ENCODE measurements at regions not wholly inside any gene's neighbourhood (a gene's known extent, or its start where the extent isn't known, plus 50 kb on each side); places are given as distances from the start of the nearest gene placed in this dataset.

GRCh38 chr14:98391061-98391460, 880.9 kb downstream of the BCL11B start:
- no peak overlapping the region for H4K8ac ChIP-seq (ENCODE audit: low read depth, low read length)
- no peaks in the 10 kb centered on the region for H3K27me3 ChIP-seq (ENCODE audit: insufficient read depth, low read length)
- no peak overlapping the region for H2BK5ac ChIP-seq (ENCODE audit: low read depth, low read length, poor library complexity)
- H2AFZ ChIP-seq (ENCODE audit: insufficient read depth, low read length, poor library complexity), result no peak overlapping the region
- H3K4me1 ChIP-seq (ENCODE audit: control insufficient read depth in 1 of 2, insufficient read depth in 2 of 2, low read length in 2 of 2), result no peaks in the 10 kb centered on the region
- H4K12ac ChIP-seq (ENCODE audit: low read depth, low read length), result no peak overlapping the region
- no peak overlapping the region for H4K91ac ChIP-seq (ENCODE audit: low read depth, low read length)
- H2BK12ac ChIP-seq (ENCODE audit: low read length), result no peak overlapping the region
- no peak overlapping the region for H2AK5ac ChIP-seq (ENCODE audit: low read length)
- H3K79me1 ChIP-seq (ENCODE audit: low read length), result no peaks in the 10 kb centered on the region
- H3K4me3 ChIP-seq (ENCODE audit: low read depth, low read length), result no peak overlapping the region
- H3K36me3 ChIP-seq (ENCODE audit: control insufficient read depth in 1 of 2, insufficient read depth in 2 of 2, low read length in 2 of 2), result no peaks in the 10 kb centered on the region
- no CpG with 5 or more reads among the region's 3 CpGs for WGBS (ENCODE audit: extremely low coverage, insufficient coverage, insufficient read length)
- no peak overlapping the region for H3K4me2 ChIP-seq (ENCODE audit: low read length)
- H3K23ac ChIP-seq (ENCODE audit: low read length), result no peak overlapping the region
- H3K9me3 ChIP-seq (ENCODE audit: insufficient read depth, low read depth, low read length), result no peaks in the 10 kb centered on the region
- no peak overlapping the region for H3K9ac ChIP-seq (ENCODE audit: low read length)
- no peak overlapping the region for H3K4ac ChIP-seq (ENCODE audit: low read depth, low read length)
- no peak overlapping the region for H3K18ac ChIP-seq (ENCODE audit: low read length)
- no peak overlapping the region for H2BK120ac ChIP-seq (ENCODE audit: insufficient read depth, low read length, poor library complexity)
- no peak overlapping the region for H3K27ac ChIP-seq (ENCODE audit: low read depth, low read length)
- H3K14ac ChIP-seq (ENCODE audit: low read length), result no peak overlapping the region
- DNase-seq, result no peak
- no peaks in the 10 kb centered on the region for H3K79me2 ChIP-seq (ENCODE audit: control insufficient read depth, insufficient read depth, low read length, poor library complexity)

- H4K8ac ChIP-seq (ENCODE audit: low read depth, low read length), result no peak overlapping the region
These were observed 878.5 kb downstream of the BCL11B start for GRCh38 chr14:98393527-98393926.

DNA sequence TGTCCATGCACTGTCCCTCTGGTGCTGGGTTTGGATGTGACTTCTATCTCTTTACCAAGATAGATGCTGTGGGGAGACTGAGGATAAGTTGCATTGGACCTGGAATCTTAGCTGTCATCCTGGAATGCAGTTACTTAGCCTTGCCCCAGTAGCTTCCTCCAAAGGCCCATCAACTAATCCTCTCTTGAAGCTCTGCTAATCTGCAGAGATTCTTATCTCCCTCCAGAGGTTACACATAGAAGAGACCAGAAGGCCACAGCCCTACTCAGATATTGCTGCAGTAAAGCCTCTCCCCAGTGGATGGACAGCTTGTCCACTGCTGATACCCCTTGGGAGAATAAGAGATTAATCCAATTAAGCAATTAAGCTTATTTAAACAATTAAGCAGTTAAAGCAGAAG, 867.2 kb downstream of the BCL11B start:
- Histone ChIP-seq H3K27me3 (ENCODE audit: insufficient read depth, low read length) (no peaks in the 10 kb centered on the region), H3K4me2 (ENCODE audit: low read length) (no peak overlapping the region), H2BK120ac (ENCODE audit: insufficient read depth, low read length, poor library complexity) (no peak overlapping the region), H2AK5ac (ENCODE audit: low read length) (no peak overlapping the region), H3K27ac (ENCODE audit: low read depth, low read length) (no peak overlapping the region), H4K12ac (ENCODE audit: low read depth, low read length) (no peak overlapping the region), H3K4ac (ENCODE audit: low read depth, low read length) (no peak overlapping the region), H3K79me1 (ENCODE audit: low read length) (no peaks in the 10 kb centered on the region), H4K91ac (ENCODE audit: low read depth, low read length) (no peak overlapping the region), H3K4me3 (ENCODE audit: low read depth, low read length) (no peak overlapping the region), H2BK5ac (ENCODE audit: low read depth, low read length, poor library complexity) (no peak overlapping the region), H2AFZ (ENCODE audit: insufficient read depth, low read length, poor library complexity) (no peak overlapping the region), H4K8ac (ENCODE audit: low read depth, low read length) (no peak overlapping the region), H3K9ac (ENCODE audit: low read length) (no peak overlapping the region), H3K36me3 (ENCODE audit: control insufficient read depth in 1 of 2, insufficient read depth in 2 of 2, low read length in 2 of 2) (no peaks in the 10 kb centered on the region), H3K4me1 (ENCODE audit: control insufficient read depth in 1 of 2, insufficient read depth in 2 of 2, low read length in 2 of 2) (no peaks in the 10 kb centered on the region), H3K23ac (ENCODE audit: low read length) (no peak overlapping the region), H3K18ac (ENCODE audit: low read length) (no peak overlapping the region), H2BK12ac (ENCODE audit: low read length) (no peak overlapping the region), H3K14ac (ENCODE audit: low read length) (no peak overlapping the region), H3K79me2 (ENCODE audit: control insufficient read depth, insufficient read depth, low read length, poor library complexity) (no peaks in the 10 kb centered on the region), H3K9me3 (ENCODE audit: insufficient read depth, low read depth, low read length) (no peaks in the 10 kb centered on the region)
- no peak for DNase-seq

More at GRCh38 chr14:98393527-98393926, 878.5 kb downstream of the BCL11B start:
- Histone ChIP-seq H3K14ac (ENCODE audit: low read length) (no peak overlapping the region), H3K4me1 (ENCODE audit: control insufficient read depth in 1 of 2, insufficient read depth in 2 of 2, low read length in 2 of 2) (no peaks in the 10 kb centered on the region), H3K23ac (ENCODE audit: low read length) (no peak overlapping the region), H2AFZ (ENCODE audit: insufficient read depth, low read length, poor library complexity) (no peak overlapping the region), H3K4me3 (ENCODE audit: low read depth, low read length) (no peak overlapping the region), H4K12ac (ENCODE audit: low read depth, low read length) (no peak overlapping the region), H3K4ac (ENCODE audit: low read depth, low read length) (no peak overlapping the region), H3K27ac (ENCODE audit: low read depth, low read length) (no peak overlapping the region), H3K18ac (ENCODE audit: low read length) (no peak overlapping the region), H3K9me3 (ENCODE audit: insufficient read depth, low read depth, low read length) (peaks cover 2% of the 10 kb centered on the region), H3K79me1 (ENCODE audit: low read length) (no peaks in the 10 kb centered on the region), H4K91ac (ENCODE audit: low read depth, low read length) (no peak overlapping the region), H2BK5ac (ENCODE audit: low read depth, low read length, poor library complexity) (no peak overlapping the region), H3K79me2 (ENCODE audit: control insufficient read depth, insufficient read depth, low read length, poor library complexity) (no peaks in the 10 kb centered on the region), H2AK5ac (ENCODE audit: low read length) (no peak overlapping the region), H3K9ac (ENCODE audit: low read length) (no peak overlapping the region), H3K36me3 (ENCODE audit: control insufficient read depth in 1 of 2, insufficient read depth in 2 of 2, low read length in 2 of 2) (no peaks in the 10 kb centered on the region), H2BK120ac (ENCODE audit: insufficient read depth, low read length, poor library complexity) (no peak overlapping the region), H2BK12ac (ENCODE audit: low read length) (no peak overlapping the region), H3K27me3 (ENCODE audit: insufficient read depth, low read length) (no peaks in the 10 kb centered on the region), H3K4me2 (ENCODE audit: low read length) (no peak overlapping the region)
- no CpG with 5 or more reads among the region's 4 CpGs for whole genome bisulfite sequencing (ENCODE audit: extremely low coverage, insufficient coverage, insufficient read length)
- DNase-seq, result no peak

GRCh38 chr14:98408024-98408555, 863.9 kb downstream of the BCL11B start:
- no CpG with 5 or more reads among the region's 6 CpGs for WGBS (ENCODE audit: extremely low coverage, insufficient coverage, insufficient read length)

More at GRCh38 chr14:98408024-98408555, 863.9 kb downstream of the BCL11B start:
- Histone ChIP-seq H4K91ac (ENCODE audit: low read depth, low read length) (no peak overlapping the region), H3K14ac (ENCODE audit: low read length) (no peak overlapping the region), H3K79me2 (ENCODE audit: control insufficient read depth, insufficient read depth, low read length, poor library complexity) (no peaks in the 10 kb centered on the region), H2BK120ac (ENCODE audit: insufficient read depth, low read length, poor library complexity) (no peak overlapping the region), H3K23ac (ENCODE audit: low read length) (no peak overlapping the region), H2AK5ac (ENCODE audit: low read length) (no peak overlapping the region), H3K4me2 (ENCODE audit: low read length) (no peak overlapping the region), H3K9ac (ENCODE audit: low read length) (no peak overlapping the region), H3K18ac (ENCODE audit: low read length) (no peak overlapping the region), H2BK12ac (ENCODE audit: low read length) (no peak overlapping the region), H3K4me3 (ENCODE audit: low read depth, low read length) (no peak overlapping the region), H3K27me3 (ENCODE audit: insufficient read depth, low read length) (no peaks in the 10 kb centered on the region), H2AFZ (ENCODE audit: insufficient read depth, low read length, poor library complexity) (no peak overlapping the region), H2BK5ac (ENCODE audit: low read depth, low read length, poor library complexity) (no peak overlapping the region), H3K4me1 (ENCODE audit: control insufficient read depth in 1 of 2, insufficient read depth in 2 of 2, low read length in 2 of 2) (no peaks in the 10 kb centered on the region), H3K36me3 (ENCODE audit: control insufficient read depth in 1 of 2, insufficient read depth in 2 of 2, low read length in 2 of 2) (no peaks in the 10 kb centered on the region), H3K79me1 (ENCODE audit: low read length) (no peaks in the 10 kb centered on the region), H4K8ac (ENCODE audit: low read depth, low read length) (no peak overlapping the region), H3K9me3 (ENCODE audit: insufficient read depth, low read depth, low read length) (no peaks in the 10 kb centered on the region), H4K12ac (ENCODE audit: low read depth, low read length) (no peak overlapping the region), H3K27ac (ENCODE audit: low read depth, low read length) (no peak overlapping the region), H3K4ac (ENCODE audit: low read depth, low read length) (no peak overlapping the region)
- DNase-seq, result no peak
